A673 (cell line): ENCODE measurements at regions not wholly inside any gene's neighbourhood (a gene's known extent, or its start where the extent isn't known, plus 50 kb on each side); places are given as distances from the start of the nearest gene placed in this dataset.

Experiments used
- BruUV-seq: library from RNA; stranded (reverse); fragments of 400-500 nt; replicated peaks from 2 replicates; lab custom pipeline; 2021; lab: Mats Ljungman, UMichigan
- CTCF ChIA-PET: fragments of 300-600 bp; sonication (Branson Sonifier 250); formaldehyde crosslinking; loops from one replicate; lab custom pipeline; 2022; ENCODE audit warnings: antibody characterized with exemption; lab: Charles Lee
- POLR2A ChIA-PET: fragments of 300-600 bp; sonication (Branson Sonifier 250); formaldehyde crosslinking; loops from one replicate; lab custom pipeline; 2022; ENCODE audit warnings: antibody characterized with exemption; ENCODE audit not compliant: low non-redundant PET; lab: Charles Lee
- DNase-seq: peaks from one replicate; pipeline ENCODE4 v3.0.0-alpha.2; 2015; ENCODE audit warnings: low spot score
- H3K27ac ChIP-seq: fragments of 200-600 bp; sonication (generic); 2 replicates; pipeline ENCODE4 v1.5.1; 2016; ENCODE audit warnings: mixed run types, low read depth, mild to moderate bottlenecking, mixed read lengths, antibody characterized with exemption, low read length; ENCODE audit not compliant: poor library complexity, severe bottlenecking
- H3K27me3 ChIP-seq: fragments of 200-600 bp; sonication (generic); replicated peaks from 2 replicates; pipeline ENCODE4 v1.6.1; 2017; ENCODE audit warnings: mixed run types, low read depth, mild to moderate bottlenecking, mixed read lengths, antibody characterized with exemption, low read length; ENCODE audit not compliant: insufficient read depth, poor library complexity
- H3K36me3 ChIP-seq: fragments of 200-600 bp; sonication (generic); 2 replicates; pipeline ENCODE4 v1.6.1; 2016; ENCODE audit warnings: mixed run types, mild to moderate bottlenecking, mixed read lengths, antibody characterized with exemption, low read length; ENCODE audit not compliant: insufficient read depth, poor library complexity, severe bottlenecking
- H3K4me1 ChIP-seq: fragments of 200-600 bp; sonication (generic); 2 replicates; pipeline ENCODE4 v1.6.1; 2017; ENCODE audit warnings: mixed run types, mild to moderate bottlenecking, mixed read lengths, antibody characterized with exemption, low read length; ENCODE audit not compliant: insufficient read depth, poor library complexity, severe bottlenecking
- H3K4me3 ChIP-seq: fragments of 200-600 bp; sonication (generic); 2 replicates; pipeline ENCODE4 v1.5.1; 2016; ENCODE audit warnings: low read depth, mixed run types, mild to moderate bottlenecking, mixed read lengths, low read length; ENCODE audit not compliant: poor library complexity, severe bottlenecking
- H3K9me3 ChIP-seq: fragments of 200-600 bp; sonication (generic); 2 replicates; pipeline ENCODE4 v1.6.1; 2016; ENCODE audit warnings: mixed run types, low read depth, mild to moderate bottlenecking, mixed read lengths, antibody characterized with exemption, low read length; ENCODE audit not compliant: poor library complexity, severe bottlenecking
- EZH2 ChIP-seq: fragments of 200-600 bp; sonication (generic); IDR thresholded peaks from 2 replicates; pipeline ENCODE4 v1.6.1; 2017; ENCODE audit warnings: borderline replicate concordance, low read depth, mild to moderate bottlenecking, mixed read lengths, antibody characterized with exemption, low read length; ENCODE audit not compliant: poor library complexity, severe bottlenecking
- intact Hi-C: fragments of 100-400 bp; cut with micrococcal nuclease; formaldehyde crosslinking; loops from one replicate; pipeline ENCODE4 v1.10.0; 2022; ENCODE audit not compliant: unreplicated experiment
- TF ChIP-seq, protein P1 (sequence below): fragments of 300-800, 200-600 bp; sonication (generic); conservative IDR thresholded peaks from 2 replicates; pipeline ENCODE4 v1.5.1; 2017; ENCODE audit warnings: low read depth, mild to moderate bottlenecking, antibody characterized with exemption, low read length, moderate library complexity, mixed read lengths

DNA sequence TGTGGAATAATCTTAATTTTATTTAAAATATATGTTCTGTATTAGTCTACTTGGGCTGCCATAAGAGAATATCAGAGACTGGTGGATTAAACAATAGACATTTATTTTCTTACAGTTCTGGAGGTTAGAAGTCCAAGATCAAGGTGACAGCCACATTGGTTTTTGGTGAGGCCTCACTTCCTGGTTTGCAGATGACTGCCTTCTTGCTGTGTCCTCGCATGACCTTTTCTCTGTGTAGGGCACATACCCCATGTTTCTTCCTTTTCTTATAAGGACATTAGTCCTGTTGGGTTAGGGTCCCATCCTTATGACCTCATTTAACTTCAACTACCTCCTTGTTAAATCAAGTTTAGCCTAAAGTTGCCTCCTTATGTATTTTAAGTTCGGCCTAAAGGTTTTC is 202.7 kb upstream of the MPPED2 start:
- ChIA-PET CTCF (no interaction called here), POLR2A (no interaction called here)
- Histone ChIP-seq H3K27ac (no peak overlapping the region), H3K4me3 (no peak overlapping the region), H3K9me3 (no peaks in the 10 kb centered on the region), H3K36me3 (no peaks in the 10 kb centered on the region), H3K27me3 (no peaks in the 10 kb centered on the region), H3K4me1 (peaks cover 13% of the 10 kb centered on the region)
- BruUV-seq: no TSS peak
- TF ChIP-seq, protein P1, sequence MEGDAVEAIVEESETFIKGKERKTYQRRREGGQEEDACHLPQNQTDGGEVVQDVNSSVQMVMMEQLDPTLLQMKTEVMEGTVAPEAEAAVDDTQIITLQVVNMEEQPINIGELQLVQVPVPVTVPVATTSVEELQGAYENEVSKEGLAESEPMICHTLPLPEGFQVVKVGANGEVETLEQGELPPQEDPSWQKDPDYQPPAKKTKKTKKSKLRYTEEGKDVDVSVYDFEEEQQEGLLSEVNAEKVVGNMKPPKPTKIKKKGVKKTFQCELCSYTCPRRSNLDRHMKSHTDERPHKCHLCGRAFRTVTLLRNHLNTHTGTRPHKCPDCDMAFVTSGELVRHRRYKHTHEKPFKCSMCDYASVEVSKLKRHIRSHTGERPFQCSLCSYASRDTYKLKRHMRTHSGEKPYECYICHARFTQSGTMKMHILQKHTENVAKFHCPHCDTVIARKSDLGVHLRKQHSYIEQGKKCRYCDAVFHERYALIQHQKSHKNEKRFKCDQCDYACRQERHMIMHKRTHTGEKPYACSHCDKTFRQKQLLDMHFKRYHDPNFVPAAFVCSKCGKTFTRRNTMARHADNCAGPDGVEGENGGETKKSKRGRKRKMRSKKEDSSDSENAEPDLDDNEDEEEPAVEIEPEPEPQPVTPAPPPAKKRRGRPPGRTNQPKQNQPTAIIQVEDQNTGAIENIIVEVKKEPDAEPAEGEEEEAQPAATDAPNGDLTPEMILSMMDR: no peak
- no peak for TF ChIP-seq EZH2
- DNase-seq: peak; percentile 45
- intact Hi-C loops: no loop called here

DNA sequence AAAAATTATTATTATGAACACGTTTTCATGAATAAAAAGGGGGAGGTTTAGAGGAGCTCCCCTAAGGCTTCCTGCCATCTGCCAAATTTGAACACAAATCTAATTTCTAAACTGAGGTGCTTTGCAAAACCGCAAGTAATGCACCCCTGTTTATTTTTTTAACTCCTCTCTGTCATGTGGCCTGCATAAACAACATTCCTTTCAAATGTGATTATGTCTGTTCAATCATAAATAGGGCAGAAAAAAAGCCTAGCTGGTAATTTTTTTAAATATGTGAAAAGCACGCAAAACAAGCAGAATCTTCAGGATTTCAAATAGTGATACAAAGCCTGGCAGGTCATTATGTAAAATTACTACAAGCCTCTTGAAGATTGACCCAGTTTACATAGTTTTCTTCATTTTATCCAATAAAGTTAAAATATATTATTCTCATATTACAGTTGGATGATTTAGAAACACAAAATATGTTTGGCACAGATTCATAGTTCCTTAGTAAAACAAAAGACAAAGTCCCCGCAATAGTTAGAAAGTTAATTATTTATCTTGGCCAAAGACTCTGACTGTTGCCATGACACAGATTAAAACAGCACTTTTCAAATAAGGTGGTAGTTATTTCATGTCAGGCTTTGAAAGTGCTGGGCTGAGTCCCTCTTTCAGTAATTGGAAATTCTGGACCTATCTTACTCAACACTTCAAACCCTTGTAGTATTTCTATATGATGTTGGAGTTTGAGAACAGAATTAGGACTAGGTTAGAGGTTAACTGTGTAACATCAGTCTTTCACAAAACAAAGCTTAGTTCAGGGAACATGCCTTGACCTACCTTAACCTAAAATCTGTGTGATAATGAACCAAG is 200.3 kb upstream of the MPPED2 start:
- no peak for TF ChIP-seq EZH2
- TF ChIP-seq, protein P1: no peak
- intact Hi-C loops: no loop called here
- ChIA-PET CTCF (no interaction called here), POLR2A (interaction anchor here (0.8 kb wide), 1 partner anchor 1686 kb away, joined by 4 read pairs; no protein-coding TSS in a partner anchor)
- BruUV-seq: no TSS peak
- Histone ChIP-seq H3K4me3 (no peak overlapping the region), H3K27ac (no peak overlapping the region), H3K27me3 (no peaks in the 10 kb centered on the region), H3K36me3 (no peaks in the 10 kb centered on the region), H3K4me1 (peaks cover 13% of the 10 kb centered on the region), H3K9me3 (no peaks in the 10 kb centered on the region)
- no peak for DNase-seq

DNA sequence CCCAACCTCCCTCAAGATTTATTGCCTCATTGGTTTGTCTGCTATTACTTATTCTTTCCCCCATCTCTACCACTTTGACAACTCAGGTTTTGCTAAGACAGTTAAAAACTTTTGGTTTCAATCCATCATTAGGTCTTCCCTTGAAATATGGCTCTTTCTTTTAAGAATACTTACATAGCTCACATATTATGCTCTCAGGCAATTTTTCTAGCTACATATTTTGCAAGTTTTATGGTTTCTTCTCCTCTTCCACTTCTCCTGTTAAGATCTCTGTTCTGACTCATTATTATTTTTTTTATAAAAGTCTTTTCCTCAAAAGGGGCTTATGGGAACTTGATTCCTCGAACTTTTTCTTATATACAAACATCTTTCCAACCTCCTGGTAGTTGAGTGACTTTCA is 192.4 kb upstream of the MPPED2 start:
- Histone ChIP-seq H3K27ac (no peak overlapping the region), H3K9me3 (no peaks in the 10 kb centered on the region), H3K36me3 (no peaks in the 10 kb centered on the region), H3K4me1 (peaks cover 12% of the 10 kb centered on the region), H3K27me3 (no peaks in the 10 kb centered on the region), H3K4me3 (no peak overlapping the region)
- ChIA-PET POLR2A (no interaction called here), CTCF (no interaction called here)
- no peak for DNase-seq
- intact Hi-C loops: no loop called here
- BruUV-seq: no TSS peak
- TF ChIP-seq, protein P1: no peak
- no peak for TF ChIP-seq EZH2
